Sciatic nerve (tissue), 2 donors: ENCODE measurements at regions not wholly inside any gene's neighbourhood (a gene's known extent, or its start where the extent isn't known, plus 50 kb on each side); places are given as distances from the start of the nearest gene placed in this dataset.

ENCODE experiments used
- ATAC-seq: fragments of 200-7000 bp; cut with Tn5 transposase; one replicate; pipeline ENCODE4 v1.9.1; 2020; ENCODE audit warnings: mild to moderate bottlenecking, moderate library complexity
- DNase-seq: peaks from one replicate; pipeline ENCODE4 v3.0.0-alpha.2; 2020; ENCODE audit warnings: low spot score
- intact Hi-C: fragments of 100-400 bp; cut with DNase I; formaldehyde crosslinking; loops from one replicate; pipeline ENCODE4 v1.14.2; 2022
- donor health status: DM: no; HTN: no; CAD: no.
- donor health status: DM: no; HTN: no; CAD: no.

DNA sequence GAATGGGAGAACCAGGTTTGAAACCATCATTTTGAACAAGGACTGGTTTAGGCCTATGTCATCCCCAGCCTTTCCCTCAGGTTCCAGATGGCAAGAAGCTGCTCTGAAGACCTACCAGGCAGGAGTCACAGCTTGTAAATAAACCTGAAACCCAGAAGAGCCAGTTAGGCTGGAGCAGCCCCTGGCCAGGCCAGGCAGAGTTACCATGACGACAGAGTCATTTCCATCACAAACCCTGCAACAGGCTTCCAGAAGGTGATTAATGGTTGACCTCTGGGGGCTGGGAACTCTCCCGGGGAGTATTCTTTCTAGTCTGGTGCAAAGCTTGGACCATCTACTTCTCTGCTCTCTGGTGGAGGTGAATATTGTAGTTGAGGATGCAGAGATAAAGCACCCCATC is 164.1 kb upstream of the NCAM1 start:
- intact Hi-C loops = no loop called here
- ATAC-seq (no peak), DNase-seq (no peak)

DNA sequence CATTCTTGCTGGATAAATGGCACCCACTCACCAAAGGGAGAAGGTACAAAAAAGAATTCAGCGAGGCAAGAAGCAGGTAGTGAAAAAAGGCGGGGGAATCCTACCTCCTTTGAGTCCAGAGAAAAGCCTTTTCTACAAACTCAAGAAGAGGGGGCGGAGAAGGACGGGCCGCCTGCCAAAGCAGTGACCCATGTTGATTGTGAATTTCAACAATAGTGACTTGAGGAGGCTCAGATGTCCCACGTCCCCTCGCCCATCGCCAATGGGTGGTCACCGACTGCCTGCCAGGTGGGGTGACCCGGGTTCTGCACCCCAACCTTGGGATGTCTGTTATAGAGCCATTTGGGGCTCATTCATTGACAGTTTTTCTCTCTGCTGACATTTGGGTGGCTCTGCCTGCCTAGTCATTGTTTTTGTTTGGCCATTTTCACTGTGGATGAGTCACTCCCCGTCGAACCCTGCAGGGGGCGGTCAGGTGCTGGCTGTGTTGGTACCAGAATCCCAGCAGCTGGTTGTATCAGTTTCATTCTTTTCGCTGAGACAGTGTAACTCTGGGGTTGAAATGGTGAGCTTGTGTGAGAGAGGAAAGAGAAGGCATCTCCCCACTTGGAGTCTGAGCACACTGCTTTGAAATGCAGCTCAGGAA is 163.4 kb upstream of the NCAM1 start:
- DNase-seq = no peak
- no peak for ATAC-seq
- intact Hi-C loops = no loop called here

DNA sequence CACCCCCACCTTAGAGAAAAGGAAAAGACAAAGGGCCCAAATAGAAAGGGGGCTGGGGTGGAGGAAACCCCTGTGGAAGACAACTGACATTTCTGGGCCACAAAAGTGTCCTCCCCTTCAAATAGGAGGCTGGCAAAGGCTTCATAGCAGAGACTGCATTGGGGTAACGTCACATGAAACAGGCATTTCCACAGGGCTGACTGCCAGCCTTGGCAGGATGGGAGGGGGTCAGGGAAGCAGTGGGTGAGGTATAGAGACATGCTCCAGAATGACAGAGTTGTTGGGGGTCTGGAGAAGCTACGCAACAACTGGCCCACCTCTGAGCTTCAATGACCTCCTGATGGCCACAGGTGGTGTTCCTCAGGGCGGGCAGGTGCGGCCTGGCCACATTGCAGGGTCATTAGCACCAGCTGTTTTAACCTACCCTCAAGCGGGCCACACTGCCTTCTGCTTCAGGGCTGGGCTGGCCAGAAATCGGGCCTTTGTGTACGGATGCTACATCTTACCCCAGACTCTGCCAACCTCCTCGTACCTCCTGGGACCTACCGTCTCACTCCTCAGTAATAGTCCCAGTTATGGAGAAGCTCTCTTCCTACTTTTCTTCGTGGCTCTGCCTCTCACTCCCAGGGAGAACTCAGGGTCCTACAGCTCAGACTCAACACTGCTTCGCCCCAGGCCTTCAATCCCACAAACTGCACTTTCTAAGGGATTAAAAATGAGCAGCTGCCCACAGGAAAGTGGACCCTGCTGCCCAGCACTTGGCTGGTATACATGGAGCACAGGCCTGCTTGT is 160.0 kb upstream of the NCAM1 start:
- intact Hi-C loops = no loop called here
- no peak for ATAC-seq
- no peak for DNase-seq

DNA sequence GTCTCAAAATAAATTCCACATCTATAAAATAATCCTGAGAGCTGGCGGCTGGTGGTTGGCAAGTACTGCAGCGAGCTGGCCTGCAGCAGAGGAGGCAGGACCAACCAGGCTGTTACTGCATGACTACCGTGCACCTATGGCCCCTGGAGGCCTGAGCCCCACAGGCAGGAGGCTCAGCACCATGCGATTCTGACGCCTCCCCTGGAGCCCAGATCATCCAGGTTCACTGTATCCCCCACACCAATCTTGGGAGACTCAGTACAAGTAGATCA is 159.5 kb upstream of the NCAM1 start:
- ATAC-seq (no peak), DNase-seq (no peak)
- intact Hi-C loops = no loop called here

DNA sequence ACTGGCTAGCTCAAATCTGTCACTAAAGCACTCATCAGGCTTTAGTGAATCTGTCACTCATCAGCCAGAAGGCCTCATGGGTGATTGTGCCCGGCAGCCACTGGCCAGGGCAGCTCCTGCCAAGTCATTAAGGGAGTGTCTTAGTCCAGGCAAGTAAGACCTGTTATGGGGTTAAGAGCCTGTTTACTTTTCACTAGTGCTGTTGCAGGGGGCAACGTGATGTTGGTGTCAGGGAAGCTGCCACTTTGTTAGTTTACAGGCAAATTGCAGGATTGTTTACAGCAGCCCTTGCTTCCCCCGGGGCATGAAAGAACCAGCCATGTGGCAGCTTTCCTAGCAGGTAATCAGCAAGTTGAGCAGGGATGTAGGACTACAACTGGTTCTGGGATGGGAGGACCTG is 155.6 kb upstream of the NCAM1 start:
- no peak for DNase-seq
- intact Hi-C loops = no loop called here
- ATAC-seq = no peak

DNA sequence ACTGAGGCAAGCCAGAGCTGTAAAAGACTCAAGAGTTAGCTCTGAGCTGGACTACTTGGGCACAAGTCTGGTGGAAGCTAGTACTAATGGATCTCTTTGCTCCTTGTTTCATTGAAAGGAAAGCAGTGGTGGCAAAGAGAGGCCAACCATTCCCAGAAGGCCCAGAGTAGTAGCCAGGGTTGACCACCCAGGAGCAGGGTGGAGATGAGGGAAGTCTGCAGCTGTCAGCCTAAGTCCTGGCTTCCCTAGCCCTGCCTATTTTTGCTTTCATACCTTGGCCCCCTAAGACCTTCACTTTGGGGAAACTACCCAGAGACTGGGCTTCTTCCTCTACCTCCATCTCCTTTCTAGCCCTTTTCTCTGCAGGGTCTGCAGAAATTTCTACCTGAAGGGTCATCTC is 155.0 kb upstream of the NCAM1 start:
- DNase-seq = no peak
- ATAC-seq = no peak
- intact Hi-C loops = no loop called here

DNA sequence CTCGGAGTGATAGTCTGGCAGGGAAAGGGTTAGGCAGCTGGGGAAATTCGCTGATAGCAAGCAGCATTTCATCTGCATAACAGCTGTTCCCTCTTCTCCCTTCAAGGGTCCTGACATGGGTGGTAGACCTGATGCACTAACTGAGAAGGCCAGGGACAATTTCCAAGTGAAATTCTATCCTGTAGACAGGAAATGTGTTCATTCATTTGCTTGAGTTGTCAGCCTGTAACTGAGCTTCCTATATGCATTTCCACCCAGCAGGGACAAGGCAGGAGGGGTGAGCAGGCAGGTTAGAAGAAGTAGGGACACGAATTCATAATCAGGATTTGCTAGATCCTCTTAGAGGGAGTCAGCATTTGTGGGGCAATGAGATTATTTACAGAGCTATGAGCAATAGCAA is 154.3 kb upstream of the NCAM1 start:
- ATAC-seq (no peak), DNase-seq (no peak)
- intact Hi-C loops = no loop called here

DNA sequence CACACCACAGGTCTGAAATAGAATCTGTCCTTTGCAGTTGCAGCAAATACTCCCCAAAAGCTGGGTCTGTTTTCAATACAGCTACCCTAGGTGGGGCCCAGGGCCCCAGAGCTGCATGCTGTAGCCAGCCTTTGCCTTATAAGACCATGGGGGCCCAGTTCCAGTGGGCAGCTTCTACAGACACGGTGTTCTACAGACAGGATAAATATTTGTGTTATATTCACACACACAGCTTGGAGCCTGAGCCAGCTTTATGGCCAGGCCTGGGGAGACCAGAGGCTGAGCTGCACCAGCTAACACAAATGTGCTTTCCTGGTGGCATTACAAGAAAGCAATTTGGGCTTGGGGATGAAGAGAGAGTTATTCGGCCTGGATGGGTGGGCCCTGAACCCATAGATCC is 151.8 kb upstream of the NCAM1 start:
- ATAC-seq (no peak), DNase-seq (no peak)
- intact Hi-C loops = no loop called here

DNA sequence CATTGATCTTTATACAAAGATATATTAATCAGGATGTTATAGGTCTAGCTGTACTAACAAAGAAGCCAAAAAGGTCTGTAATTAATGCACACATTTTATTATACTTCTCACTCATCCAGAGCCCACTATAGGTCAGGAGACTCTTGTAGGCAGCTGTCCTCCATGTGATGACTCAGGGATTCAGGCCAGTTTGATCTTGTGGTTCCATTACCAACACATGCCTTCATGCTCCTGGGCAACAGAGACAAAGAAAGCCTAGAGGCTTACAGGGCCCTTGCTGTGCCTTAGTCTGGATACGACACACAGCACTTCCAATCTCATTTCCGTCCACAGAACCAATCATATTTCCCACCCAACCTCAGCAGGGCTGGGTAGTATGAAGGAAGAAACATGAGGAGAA is 150.3 kb upstream of the NCAM1 start:
- DNase-seq = no peak
- ATAC-seq = no peak
- intact Hi-C loops = no loop called here

DNA sequence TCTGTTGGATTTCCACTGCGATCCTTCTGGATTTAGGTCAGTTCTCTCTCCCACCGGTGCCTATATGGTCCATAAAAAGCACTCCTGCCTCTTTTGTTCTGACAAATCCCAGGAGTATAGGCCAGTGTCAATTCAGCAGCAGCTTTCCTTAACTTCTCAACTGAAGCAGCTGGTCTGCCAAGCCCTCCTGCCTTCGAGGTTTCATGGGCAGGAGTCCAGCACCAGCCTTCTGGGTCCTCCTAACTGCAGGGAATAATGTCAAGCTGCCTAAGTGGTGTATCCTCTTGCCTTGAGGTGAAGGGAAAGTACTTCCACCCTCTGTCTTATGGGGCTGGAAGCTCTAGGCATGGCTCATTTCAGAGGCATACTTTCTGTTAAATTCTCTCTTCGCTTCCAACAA is 149.4 kb upstream of the NCAM1 start:
- ATAC-seq (no peak), DNase-seq (no peak)
- intact Hi-C loops = no loop called here

DNA sequence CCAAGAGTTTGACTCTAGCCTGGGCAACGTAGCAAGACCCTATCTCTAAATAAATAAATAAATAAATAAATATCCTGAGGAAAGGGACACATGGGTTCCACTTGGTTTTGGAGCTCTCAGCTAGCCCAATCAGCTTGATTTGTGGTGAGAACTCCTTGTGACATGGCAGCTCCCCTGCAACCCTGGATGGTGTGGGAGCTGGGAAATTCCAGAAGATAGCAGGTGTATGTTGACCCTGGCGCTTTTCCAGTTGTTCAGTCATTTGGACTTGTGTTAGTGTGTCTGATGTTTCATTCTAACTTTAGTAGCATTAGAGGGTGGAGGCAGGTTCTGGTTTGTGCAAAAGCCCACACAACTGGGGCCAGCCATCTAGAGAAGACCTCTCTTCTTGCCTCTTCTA is 148.5 kb upstream of the NCAM1 start:
- no peak for ATAC-seq
- DNase-seq = no peak
- intact Hi-C loops = no loop called here

DNA sequence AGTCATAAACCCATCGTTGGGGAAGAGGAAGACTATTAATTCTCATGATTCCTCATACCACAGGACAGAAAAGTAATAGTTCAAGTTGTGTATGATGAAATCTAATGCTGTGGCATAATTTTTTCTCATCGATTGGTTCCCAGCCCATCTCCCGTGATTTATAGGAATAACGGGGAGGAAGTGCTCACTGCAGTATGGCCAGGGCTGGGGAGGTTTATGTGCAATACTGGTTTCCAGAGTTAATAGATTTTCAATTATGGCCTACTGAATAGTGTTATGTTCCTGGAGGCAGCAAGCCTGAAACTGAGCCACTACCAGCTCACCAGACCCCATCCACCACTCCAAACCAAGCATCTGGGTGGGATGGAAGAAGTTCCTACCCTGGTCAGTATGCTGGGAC is 147.1 kb upstream of the NCAM1 start:
- DNase-seq (no peak), ATAC-seq (no peak)
- intact Hi-C loops = no loop called here

DNA sequence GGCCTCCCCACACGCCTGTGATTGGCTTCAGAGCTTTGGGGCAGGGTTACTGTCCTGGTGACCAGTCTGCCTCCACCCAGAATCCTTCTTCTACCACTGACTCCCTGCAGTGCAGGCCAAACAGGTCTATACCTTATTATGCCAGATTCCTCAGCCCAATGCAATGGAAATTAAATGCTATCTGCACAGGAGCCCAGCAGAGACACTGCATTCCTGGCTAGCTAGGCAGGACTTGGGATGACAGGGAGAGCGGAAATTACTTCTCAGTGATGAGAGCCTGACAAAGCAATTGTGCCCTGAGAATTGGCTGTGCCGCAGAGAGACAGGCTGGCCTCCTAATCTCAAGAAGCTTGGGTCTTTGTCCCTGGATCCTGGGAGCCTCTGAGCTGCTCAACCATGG is 143.8 kb upstream of the NCAM1 start:
- intact Hi-C loops = no loop called here
- no peak for ATAC-seq

DNA sequence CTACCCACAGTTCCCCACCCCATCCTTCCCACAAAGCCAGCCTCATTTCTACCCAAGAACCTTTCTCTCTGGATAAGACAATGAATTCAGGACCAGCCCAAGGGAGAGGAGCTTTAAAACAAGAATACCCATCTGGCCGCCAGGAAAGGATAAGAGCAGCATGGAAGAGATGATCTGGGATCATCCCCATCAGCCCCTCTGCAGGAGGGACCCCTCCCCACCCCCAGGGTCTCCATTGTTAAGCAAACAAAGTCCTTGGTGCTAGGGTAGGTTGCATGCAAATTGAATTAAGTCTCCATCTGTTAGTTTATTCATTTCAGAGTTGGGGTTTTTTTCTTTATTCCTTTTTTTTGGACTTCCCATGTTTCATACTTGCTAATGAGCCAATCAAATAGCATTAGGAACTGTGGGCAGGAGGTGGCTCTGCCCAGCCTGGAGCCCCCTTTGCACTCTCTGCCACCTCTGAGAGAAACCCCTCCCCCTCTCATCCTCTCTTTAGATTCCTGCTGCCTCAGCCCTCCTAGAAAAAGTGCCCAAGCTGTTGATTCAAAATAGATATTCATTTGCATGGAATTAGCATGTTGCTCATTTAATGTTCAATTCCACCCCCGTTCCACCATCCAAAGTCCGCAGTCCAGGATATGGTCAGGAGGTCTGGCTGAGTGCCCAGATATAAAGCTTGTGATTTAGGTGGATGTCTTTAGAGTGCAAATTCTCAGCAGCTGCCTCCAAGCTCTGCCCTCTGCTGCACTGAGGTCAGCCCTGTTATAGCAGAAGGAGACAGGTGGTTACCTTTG is 138.5 kb upstream of the NCAM1 start:
- DNase-seq (no peak), ATAC-seq (no peak)
- intact Hi-C loops = no loop called here

More for the DNA sequence above, 143.8 kb upstream of the NCAM1 start:
- DNase-seq = no peak

DNA sequence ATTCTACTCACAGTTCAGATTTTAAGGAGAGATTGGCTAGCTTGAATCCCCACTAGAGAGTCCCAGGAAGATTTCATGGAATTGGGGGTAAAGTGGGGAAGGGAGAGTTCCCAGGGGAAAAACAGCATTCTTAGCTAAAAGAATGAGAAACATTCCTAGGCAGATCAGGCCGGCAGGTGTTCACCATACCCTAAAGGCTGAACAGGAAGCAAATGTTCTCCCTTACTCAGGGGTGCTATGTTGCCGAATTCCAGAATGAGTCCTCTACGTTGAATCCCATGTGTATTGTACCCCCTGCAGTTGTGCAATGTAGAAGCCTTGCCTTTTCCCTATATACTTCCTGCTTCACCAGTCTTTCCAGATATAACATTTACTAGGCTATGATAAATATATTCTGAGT is 135.2 kb upstream of the NCAM1 start:
- intact Hi-C loops = no loop called here
- DNase-seq (no peak), ATAC-seq (no peak)

DNA sequence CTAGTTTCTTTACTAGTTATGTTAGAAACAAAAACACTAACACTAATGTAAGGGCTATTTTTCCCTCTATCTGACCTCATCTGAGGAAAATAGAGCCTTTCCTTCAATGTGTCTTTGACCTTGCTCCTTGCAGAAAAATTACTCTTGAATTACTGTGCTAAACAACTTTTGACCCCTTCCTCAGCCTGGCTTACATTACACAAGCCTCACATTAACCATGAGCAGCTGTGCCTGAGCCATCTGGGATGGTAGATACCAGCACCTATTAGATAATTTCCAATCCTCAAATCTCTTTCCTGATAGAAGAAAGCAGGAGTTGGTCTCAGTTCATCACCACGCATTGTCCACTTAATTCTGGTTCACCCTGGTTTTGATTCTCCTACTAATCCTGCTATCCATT is 134.4 kb upstream of the NCAM1 start:
- DNase-seq = no peak
- no peak for ATAC-seq
- intact Hi-C loops = no loop called here

DNA sequence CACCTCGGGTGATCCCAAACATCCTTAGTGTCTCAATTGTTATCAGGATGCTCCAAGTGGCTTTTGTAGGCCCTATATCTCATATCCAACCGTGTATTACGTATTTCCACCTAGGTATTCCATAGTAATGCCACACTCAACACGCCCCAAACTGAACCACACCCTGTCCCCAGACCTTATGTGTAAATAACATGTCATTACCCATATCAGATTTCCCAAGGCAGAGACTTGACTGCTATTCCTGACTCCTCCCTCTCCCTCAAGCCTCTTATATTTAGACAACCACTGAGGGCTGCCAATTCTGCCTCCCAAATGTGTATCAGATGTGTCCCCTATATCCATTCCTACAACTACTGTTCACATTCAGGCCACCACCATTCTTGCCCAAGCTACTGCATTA is 132.8 kb upstream of the NCAM1 start:
- no peak for DNase-seq
- ATAC-seq = no peak
- intact Hi-C loops = no loop called here

DNA sequence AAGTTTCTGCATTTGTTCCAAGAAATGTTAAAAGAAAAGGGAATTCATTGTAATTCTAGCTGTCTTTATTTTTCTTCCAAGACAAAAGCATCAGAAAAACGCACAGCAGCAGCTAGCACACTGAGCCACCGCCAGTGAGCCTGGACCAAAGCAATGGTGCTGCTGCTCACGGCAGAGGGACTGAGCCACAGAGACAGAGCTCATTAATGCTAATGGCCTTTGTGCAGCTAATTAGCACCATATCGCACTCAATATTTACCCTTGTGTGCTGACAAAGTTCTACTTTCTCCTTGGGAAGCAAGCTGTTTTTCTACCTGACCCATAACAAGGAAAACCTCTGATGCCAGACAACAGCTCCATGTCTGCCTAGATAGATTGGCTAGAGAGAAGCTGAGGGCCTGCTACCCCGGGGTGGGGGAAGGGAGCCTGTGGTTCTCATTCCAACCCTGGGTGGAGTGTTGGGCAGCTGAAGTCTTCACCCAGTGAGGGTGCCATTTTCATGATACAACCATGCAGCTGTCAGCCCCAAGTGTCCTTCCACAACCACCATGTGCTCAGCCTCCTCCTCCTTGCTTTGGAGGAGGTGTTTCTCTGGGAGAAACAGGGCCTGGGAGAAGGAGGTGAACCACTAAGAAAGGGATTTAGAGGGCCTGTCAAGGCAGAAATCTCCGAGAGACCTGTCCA is 131.1 kb upstream of the NCAM1 start:
- intact Hi-C loops = no loop called here
- ATAC-seq = no peak
- no peak for DNase-seq

DNA sequence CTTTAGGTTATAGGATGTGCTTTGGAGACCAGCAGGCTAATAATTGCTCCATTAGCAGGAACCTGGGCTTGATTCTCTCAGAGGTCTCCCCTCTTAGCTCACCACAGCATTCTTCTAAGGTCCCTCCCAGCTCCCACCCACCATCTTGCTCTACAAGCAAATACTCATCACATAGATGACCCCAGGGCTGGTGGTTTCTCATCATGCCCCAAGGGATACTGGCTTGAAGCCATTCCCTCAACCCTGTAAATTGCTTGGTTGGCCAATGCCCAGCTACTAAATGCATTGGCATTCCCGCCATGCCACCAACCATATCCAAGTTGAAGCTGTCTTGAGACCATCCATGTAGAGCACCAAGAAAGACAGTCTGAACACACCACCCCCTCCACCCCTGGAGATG is 130.2 kb upstream of the NCAM1 start:
- intact Hi-C loops = no loop called here
- DNase-seq (no peak), ATAC-seq (no peak)
